Keratinocyte (primary cell): ENCODE measurements at regions not wholly inside any gene's neighbourhood (a gene's known extent, or its start where the extent isn't known, plus 50 kb on each side); places are given as distances from the start of the nearest gene placed in this dataset.

Experiments
- DNase-seq: peaks from one replicate; pipeline ENCODE4 v3.0.0-alpha.2; 2011; ENCODE audit warnings: low read depth, missing footprints, low spot score
- FAIRE-seq: peaks from 2 replicates; lab custom pipeline; 2011; peaks lifted over from hg19 to GRCh38; lab: Jason Lieb, UNC
- H2AFZ ChIP-seq: 2 replicates; pipeline ENCODE4 v1.6.0; 2012; ENCODE audit warnings: low read length, control low read depth, inconsistent platforms; ENCODE audit not compliant: control insufficient read depth
- H3K27ac ChIP-seq: 2 replicates; pipeline ENCODE4 v1.5.1; 2011; ENCODE audit warnings: low read length; ENCODE audit not compliant: control insufficient read depth, insufficient read depth
- H3K27me3 ChIP-seq: 3 replicates; pipeline ENCODE4 v1.6.0; 2011; ENCODE audit warnings: low read length; ENCODE audit not compliant: control insufficient read depth, insufficient read depth; ENCODE audit errors: extremely low read depth
- H3K36me3 ChIP-seq, 2 experiments: 2 replicates in 1 of 2; 3 replicates in 1 of 2; pipeline ENCODE4 v1.5.1; 2011; ENCODE audit warnings: low read length in 2 of 2, mild to moderate bottlenecking in 1 of 2; ENCODE audit not compliant: control insufficient read depth in 2 of 2, insufficient read depth in 2 of 2; ENCODE audit errors: extremely low read depth in 1 of 2
- H3K4me1 ChIP-seq: 3 replicates; pipeline ENCODE4 v1.5.1; 2011; ENCODE audit warnings: low read length; ENCODE audit not compliant: control insufficient read depth, insufficient read depth; ENCODE audit errors: extremely low read depth
- H3K4me2 ChIP-seq: 3 replicates; pipeline ENCODE4 v1.6.0; 2011; ENCODE audit warnings: low read depth, low read length; ENCODE audit not compliant: control insufficient read depth, insufficient read depth; ENCODE audit errors: extremely low read depth
- H3K4me3 ChIP-seq, 3 experiments: fragments of 200-600 bp in 1 of 3; sonication (generic) in 1 of 3; 2 replicates in 2 of 3; 3 replicates in 1 of 3; pipeline ENCODE4 v1.5.1; 2011 to 2016; ENCODE audit warnings: low read length in 3 of 3, mild to moderate bottlenecking in 3 of 3, control low read depth in 2 of 3, inconsistent platforms in 1 of 3, low read depth in 1 of 3, mixed read lengths in 1 of 3, mixed run types in 1 of 3, moderate library complexity in 1 of 3; ENCODE audit not compliant: control insufficient read depth in 2 of 3, insufficient read depth in 2 of 3; ENCODE audit errors: extremely low read depth in 1 of 3
- H3K79me2 ChIP-seq: 2 replicates; pipeline ENCODE4 v1.6.0; 2012; ENCODE audit warnings: low read length; ENCODE audit not compliant: control insufficient read depth, insufficient read depth
- H3K9ac ChIP-seq: 3 replicates; pipeline ENCODE4 v1.6.0; 2011; ENCODE audit warnings: low read length; ENCODE audit not compliant: control insufficient read depth, insufficient read depth; ENCODE audit errors: extremely low read depth
- H3K9me1 ChIP-seq: 3 replicates; pipeline ENCODE4 v1.6.0; 2011; ENCODE audit warnings: low read length; ENCODE audit not compliant: control insufficient read depth, insufficient read depth; ENCODE audit errors: extremely low read depth
- H3K9me3 ChIP-seq: 2 replicates; pipeline ENCODE4 v1.5.1; 2012; ENCODE audit warnings: low read depth, low read length; ENCODE audit not compliant: control insufficient read depth
- H4K20me1 ChIP-seq: 3 replicates; pipeline ENCODE4 v1.6.0; 2011; ENCODE audit warnings: low read length; ENCODE audit not compliant: control insufficient read depth, insufficient read depth; ENCODE audit errors: extremely low read depth
- CTCF ChIP-seq, 3 experiments: IDR thresholded peaks in 1 of 3; conservative IDR thresholded peaks in 1 of 3; optimal IDR thresholded peaks in 1 of 3; 2 replicates in 2 of 3; 3 replicates in 1 of 3; pipeline versions ENCODE3 to v1.5.1; 2011; ENCODE audit warnings: low read length in 3 of 3, mild to moderate bottlenecking in 3 of 3, moderate library complexity in 2 of 3, control low read depth in 1 of 3, inconsistent platforms in 1 of 3; ENCODE audit not compliant: insufficient read depth in 2 of 3; ENCODE audit errors: extremely low read depth in 1 of 3
- EZH2 ChIP-seq: IDR thresholded peaks from one replicate; pipeline ENCODE4 v1.6.1; 2012; ENCODE audit warnings: inconsistent platforms, mild to moderate bottlenecking, low read length, moderate library complexity
- dilution Hi-C: fragments of 300-500 bp; cut with MboI; formaldehyde crosslinking; loops from one replicate; pipeline ENCODE4 v1.7.0; 2020; ENCODE audit warnings: low sequenced_read_pairs; ENCODE audit not compliant: extremely low pct_ligation_motif_present

- H3K27ac ChIP-seq = no peak overlapping the region
- no peaks in the 10 kb centered on the region for H3K36me3 ChIP-seq
- TF ChIP-seq CTCF (optimal IDR thresholded peaks at IDR 0.05 in 1 of 3, IDR thresholded peaks at IDR 0.05 in 1 of 3, conservative IDR thresholded peaks at IDR 0.05 in 1 of 3; ENCODE audit: extremely low read depth in 1 of 3, insufficient read depth in 2 of 3, low read length in 3 of 3) = no peak
- no peak for TF ChIP-seq EZH2
- no peaks in the 10 kb centered on the region for H4K20me1 ChIP-seq
- no peaks in the 10 kb centered on the region for H3K9me1 ChIP-seq
- no peak overlapping the region for H3K4me2 ChIP-seq
- no peaks in the 10 kb centered on the region for H3K4me1 ChIP-seq
- no peaks in the 10 kb centered on the region for H3K9me3 ChIP-seq
- FAIRE-seq (no peak), DNase-seq (no peak)
- H3K9ac ChIP-seq = no peak overlapping the region
- H3K79me2 ChIP-seq = no peaks in the 10 kb centered on the region
- no peak overlapping the region for H3K4me3 ChIP-seq
- dilution Hi-C loops = no loop called here
- H2AFZ ChIP-seq = no peak overlapping the region
- peaks cover 11% of the 10 kb centered on the region for H3K27me3 ChIP-seq
Observed at GRCh38 chr3:127093312-127093711, 99.6 kb upstream of the PRR23E start.

- TF ChIP-seq EZH2 = no peak
- no peak for TF ChIP-seq CTCF (optimal IDR thresholded peaks at IDR 0.05 in 1 of 3, IDR thresholded peaks at IDR 0.05 in 1 of 3, conservative IDR thresholded peaks at IDR 0.05 in 1 of 3; ENCODE audit: extremely low read depth in 1 of 3, insufficient read depth in 2 of 3, low read length in 3 of 3)
- Histone ChIP-seq H3K36me3 (no peaks in the 10 kb centered on the region), H3K9me3 (no peaks in the 10 kb centered on the region), H3K27ac (no peak overlapping the region), H3K4me3 (no peak overlapping the region), H4K20me1 (no peaks in the 10 kb centered on the region), H3K4me2 (no peak overlapping the region), H3K27me3 (peaks cover 14% of the 10 kb centered on the region), H2AFZ (no peak overlapping the region), H3K4me1 (no peaks in the 10 kb centered on the region), H3K79me2 (no peaks in the 10 kb centered on the region), H3K9me1 (no peaks in the 10 kb centered on the region), H3K9ac (no peak overlapping the region)
- FAIRE-seq (no peak), DNase-seq (no peak)
- dilution Hi-C loops = no loop called here
Observed at GRCh38 chr3:127095774-127096173, 97.2 kb upstream of the PRR23E start.
